Chondrocyte (in vitro differentiated cells): ENCODE measurements at regions not wholly inside any gene's neighbourhood (a gene's known extent, or its start where the extent isn't known, plus 50 kb on each side); places are given as distances from the start of the nearest gene placed in this dataset.

ENCODE experiments used
- DNase-seq: peaks from one replicate; pipeline ENCODE4 v3.0.0; 2021; ENCODE audit warnings: mixed read lengths, low spot score
- H3K27ac Mint-ChIP-seq: one replicate; pipeline ENCODE4 v1.8.0; 2021; ENCODE audit warnings: mild to moderate bottlenecking, moderate library complexity, mixed read lengths; ENCODE audit not compliant: unreplicated experiment
- H3K27me3 Mint-ChIP-seq: 2 replicates; pipeline ENCODE4 v1.8.0; 2021; ENCODE audit warnings: low read depth, mixed read lengths
- H3K36me3 Mint-ChIP-seq: 2 replicates; pipeline ENCODE4 v1.8.0; 2021; ENCODE audit warnings: low read depth, mixed read lengths
- H3K4me1 Mint-ChIP-seq: 2 replicates; pipeline ENCODE4 v1.8.0; 2021; ENCODE audit warnings: low read depth, mild to moderate bottlenecking, mixed read lengths
- H3K4me3 Mint-ChIP-seq: one replicate; pipeline ENCODE4 v1.8.0; 2021; ENCODE audit warnings: mild to moderate bottlenecking, moderate library complexity, mixed read lengths; ENCODE audit not compliant: unreplicated experiment
- H3K9me3 Mint-ChIP-seq: 2 replicates; pipeline ENCODE4 v1.8.0; 2021; ENCODE audit warnings: low read depth, mixed read lengths
- CTCF ChIP-seq: fragments of 200-600 bp; sonication (generic); IDR thresholded peaks from 2 replicates; pipeline ENCODE4 v1.5.0; 2021; ENCODE audit warnings: antibody characterized with exemption, mild to moderate bottlenecking, moderate library complexity

GRCh38 chr16:86324320-86324719 is 186.0 kb upstream of the FOXF1 start:
- DNase-seq = no peak
- no peak for TF ChIP-seq CTCF
- Mint-ChIP-seq H3K4me3 (no peak overlapping the region), H3K36me3 (peaks cover 1% of the 10 kb centered on the region), H3K4me1 (no peaks in the 10 kb centered on the region), H3K9me3 (peaks cover 2% of the 10 kb centered on the region), H3K27me3 (peaks cover 41% of the 10 kb centered on the region), H3K27ac (no peak overlapping the region)

GRCh38 chr16:86325360-86325759 is 185.0 kb upstream of the FOXF1 start:
- TF ChIP-seq CTCF = no peak
- Mint-ChIP-seq H3K36me3 (peaks cover 1% of the 10 kb centered on the region), H3K9me3 (peaks cover 2% of the 10 kb centered on the region), H3K27ac (no peak overlapping the region), H3K4me3 (no peak overlapping the region), H3K4me1 (no peaks in the 10 kb centered on the region), H3K27me3 (peaks cover 44% of the 10 kb centered on the region)
- DNase-seq = no peak

- no peaks in the 10 kb centered on the region for H3K4me1 Mint-ChIP-seq
- no peak overlapping the region for H3K4me3 Mint-ChIP-seq
- no peak for TF ChIP-seq CTCF
- H3K9me3 Mint-ChIP-seq = peaks cover 2% of the 10 kb centered on the region
- DNase-seq = no peak
- no peak overlapping the region for H3K27ac Mint-ChIP-seq
- peaks cover 1% of the 10 kb centered on the region for H3K36me3 Mint-ChIP-seq
- peaks cover 41% of the 10 kb centered on the region for H3K27me3 Mint-ChIP-seq
Observed at GRCh38 chr16:86325895-86326294, 184.4 kb upstream of the FOXF1 start.

- DNase-seq = no peak
- no peak overlapping the region for H3K27ac Mint-ChIP-seq
- H3K27me3 Mint-ChIP-seq = peaks cover 48% of the 10 kb centered on the region
- TF ChIP-seq CTCF = no peak
- H3K9me3 Mint-ChIP-seq = peaks cover 2% of the 10 kb centered on the region
- peaks cover 1% of the 10 kb centered on the region for H3K36me3 Mint-ChIP-seq
- no peak overlapping the region for H3K4me3 Mint-ChIP-seq
- H3K4me1 Mint-ChIP-seq = no peaks in the 10 kb centered on the region
Observed at GRCh38 chr16:86327321-86327720, 183.0 kb upstream of the FOXF1 start.

GRCh38 chr16:86330906-86331305 is 179.4 kb upstream of the FOXF1 start:
- DNase-seq = no peak

More at GRCh38 chr16:86330906-86331305, 179.4 kb upstream of the FOXF1 start:
- H3K27me3 Mint-ChIP-seq = peaks cover 56% of the 10 kb centered on the region
- H3K9me3 Mint-ChIP-seq = no peaks in the 10 kb centered on the region
- no peak for TF ChIP-seq CTCF
- H3K27ac Mint-ChIP-seq = no peak overlapping the region
- H3K36me3 Mint-ChIP-seq = peaks cover under 1% of the 10 kb centered on the region
- H3K4me3 Mint-ChIP-seq = no peak overlapping the region
- H3K4me1 Mint-ChIP-seq = no peaks in the 10 kb centered on the region
